Brain microvascular endothelial cell (primary cell): ENCODE measurements at regions not wholly inside any gene's neighbourhood (a gene's known extent, or its start where the extent isn't known, plus 50 kb on each side); places are given as distances from the start of the nearest gene placed in this dataset.

Experiments used
- DNase-seq: peaks from one replicate; pipeline ENCODE4 v3.0.0-alpha.2; 2020
- H3K27ac ChIP-seq: fragments of 250-450 bp; sonication (Bioruptor Pico); 2 replicates; pipeline ENCODE4 v1.5.1; 2020; ENCODE audit warnings: mild to moderate bottlenecking, moderate library complexity
- H3K27me3 ChIP-seq: fragments of 250-450 bp; sonication (Bioruptor Pico); replicated peaks from 2 replicates; pipeline ENCODE4 v1.5.1; 2020; ENCODE audit warnings: mild to moderate bottlenecking
- H3K36me3 ChIP-seq: fragments of 250-450 bp; sonication (Bioruptor Pico); replicated peaks from 2 replicates; pipeline ENCODE4 v1.5.1; 2020; ENCODE audit warnings: mild to moderate bottlenecking
- H3K4me3 ChIP-seq: 2 replicates; pipeline ENCODE4 v1.5.1; 2011; ENCODE audit warnings: low read depth, mild to moderate bottlenecking, control low read depth, low read length, moderate library complexity
- in situ Hi-C: cut with HindIII; loops from 2 replicates; pipeline ENCODE4 v1.10.0; 2017; ENCODE audit warnings: low sequenced_read_pairs, low pct_ligation_motif_present
- TF ChIP-seq, protein P1 (sequence below): IDR thresholded peaks from 2 replicates; pipeline ENCODE4 v1.5.1; 2011; ENCODE audit warnings: low read depth, mild to moderate bottlenecking, moderate library complexity, low read length, control low read depth, inconsistent platforms; ENCODE audit errors: missing control alignments

DNA sequence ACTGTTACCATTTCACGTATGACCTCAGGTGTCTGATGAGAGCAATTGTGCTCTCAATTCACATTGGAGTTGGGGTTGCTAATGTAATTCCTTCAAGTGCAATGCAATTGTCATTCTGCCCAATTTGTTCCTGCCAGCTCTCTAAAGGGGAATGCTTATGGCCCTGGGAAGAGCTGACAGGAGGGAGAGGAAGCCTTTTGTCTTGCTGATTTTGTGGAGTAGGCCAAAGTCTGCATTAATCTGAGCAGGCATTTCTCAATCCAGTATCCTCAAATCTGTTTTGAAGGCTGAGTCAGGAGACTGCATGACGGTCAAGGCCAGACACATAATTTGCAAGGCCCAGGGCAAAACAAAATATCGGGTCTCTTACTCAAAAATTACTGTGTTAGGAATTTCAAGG lies 326.4 kb upstream of the SPHKAP start:
- Histone ChIP-seq H3K27ac (no peak overlapping the region), H3K36me3 (no peaks in the 10 kb centered on the region), H3K27me3 (no peaks in the 10 kb centered on the region), H3K4me3 (no peak overlapping the region)
- in situ Hi-C loops = no loop called here
- TF ChIP-seq, protein P1, sequence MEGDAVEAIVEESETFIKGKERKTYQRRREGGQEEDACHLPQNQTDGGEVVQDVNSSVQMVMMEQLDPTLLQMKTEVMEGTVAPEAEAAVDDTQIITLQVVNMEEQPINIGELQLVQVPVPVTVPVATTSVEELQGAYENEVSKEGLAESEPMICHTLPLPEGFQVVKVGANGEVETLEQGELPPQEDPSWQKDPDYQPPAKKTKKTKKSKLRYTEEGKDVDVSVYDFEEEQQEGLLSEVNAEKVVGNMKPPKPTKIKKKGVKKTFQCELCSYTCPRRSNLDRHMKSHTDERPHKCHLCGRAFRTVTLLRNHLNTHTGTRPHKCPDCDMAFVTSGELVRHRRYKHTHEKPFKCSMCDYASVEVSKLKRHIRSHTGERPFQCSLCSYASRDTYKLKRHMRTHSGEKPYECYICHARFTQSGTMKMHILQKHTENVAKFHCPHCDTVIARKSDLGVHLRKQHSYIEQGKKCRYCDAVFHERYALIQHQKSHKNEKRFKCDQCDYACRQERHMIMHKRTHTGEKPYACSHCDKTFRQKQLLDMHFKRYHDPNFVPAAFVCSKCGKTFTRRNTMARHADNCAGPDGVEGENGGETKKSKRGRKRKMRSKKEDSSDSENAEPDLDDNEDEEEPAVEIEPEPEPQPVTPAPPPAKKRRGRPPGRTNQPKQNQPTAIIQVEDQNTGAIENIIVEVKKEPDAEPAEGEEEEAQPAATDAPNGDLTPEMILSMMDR = no peak
- DNase-seq = no peak

DNA sequence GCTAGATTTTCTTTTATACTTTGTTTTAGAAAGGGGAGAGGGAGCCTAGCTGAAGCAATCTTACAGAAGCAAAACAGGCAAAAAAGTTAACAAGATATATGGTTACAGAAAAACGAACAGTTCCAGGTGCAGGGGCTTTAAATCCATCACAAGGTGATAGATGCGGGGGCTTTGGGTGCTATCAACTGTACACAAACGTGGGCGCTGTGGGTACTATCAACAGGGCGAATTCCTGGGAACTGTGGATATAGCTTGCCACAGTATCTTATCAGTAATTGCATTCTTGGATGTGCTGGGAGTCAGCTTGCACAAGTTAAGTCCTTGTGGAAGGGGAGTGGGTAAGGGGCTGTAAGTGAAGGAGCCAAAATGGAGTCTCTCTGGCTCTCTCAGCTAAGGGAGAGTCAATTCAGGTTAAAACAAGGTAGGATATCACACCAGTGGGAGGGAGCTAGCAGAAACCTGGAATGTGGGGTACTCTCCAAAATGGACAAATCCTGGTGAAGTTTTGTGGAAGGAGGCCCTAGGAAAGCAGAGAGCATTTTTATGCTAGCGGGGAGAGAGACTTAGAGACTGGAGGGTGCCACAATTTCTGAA lies 325.8 kb upstream of the SPHKAP start:
- in situ Hi-C loops = no loop called here
- Histone ChIP-seq H3K36me3 (no peaks in the 10 kb centered on the region), H3K27ac (no peak overlapping the region), H3K4me3 (no peak overlapping the region), H3K27me3 (no peaks in the 10 kb centered on the region)
- TF ChIP-seq, protein P1 = no peak
- DNase-seq = no peak

- in situ Hi-C loops = no loop called here
- no peak overlapping the region for H3K27ac ChIP-seq
- no peak overlapping the region for H3K4me3 ChIP-seq
- H3K27me3 ChIP-seq = no peaks in the 10 kb centered on the region
- no peaks in the 10 kb centered on the region for H3K36me3 ChIP-seq
- no peak for DNase-seq
- TF ChIP-seq, protein P1 = no peak
Measured at GRCh38 chr2:228503731-228504130, 322.2 kb upstream of the SPHKAP start.

DNA sequence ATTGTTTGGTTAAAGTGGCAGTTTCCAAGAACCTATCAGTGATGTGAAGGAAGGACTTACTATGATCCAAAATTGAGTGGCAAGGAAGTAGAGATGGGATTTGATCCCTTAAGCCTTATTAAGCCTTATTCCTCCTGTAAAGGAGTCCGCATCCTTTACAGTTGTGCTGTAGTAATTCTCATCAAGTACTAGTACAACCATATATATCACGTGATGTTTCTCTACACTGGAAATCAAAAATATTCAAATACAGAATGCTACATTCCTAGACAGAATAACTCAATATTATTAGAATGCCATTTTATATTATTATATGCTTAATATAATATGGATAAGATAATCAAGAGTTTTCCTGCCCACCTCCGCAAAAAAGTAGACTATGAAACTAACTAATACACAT lies 312.4 kb upstream of the SPHKAP start:
- TF ChIP-seq, protein P1 = no peak
- DNase-seq = no peak
- H3K27me3 ChIP-seq = no peaks in the 10 kb centered on the region
- H3K4me3 ChIP-seq = no peak overlapping the region
- H3K36me3 ChIP-seq = no peaks in the 10 kb centered on the region
- in situ Hi-C loops = no loop called here
- no peak overlapping the region for H3K27ac ChIP-seq

GRCh38 chr2:228479014-228479413 lies 297.5 kb upstream of the SPHKAP start:
- Histone ChIP-seq H3K27me3 (no peaks in the 10 kb centered on the region), H3K4me3 (no peak overlapping the region), H3K36me3 (no peaks in the 10 kb centered on the region), H3K27ac (no peak overlapping the region)
- no peak for DNase-seq
- in situ Hi-C loops = no loop called here
- TF ChIP-seq, protein P1 = no peak

DNA sequence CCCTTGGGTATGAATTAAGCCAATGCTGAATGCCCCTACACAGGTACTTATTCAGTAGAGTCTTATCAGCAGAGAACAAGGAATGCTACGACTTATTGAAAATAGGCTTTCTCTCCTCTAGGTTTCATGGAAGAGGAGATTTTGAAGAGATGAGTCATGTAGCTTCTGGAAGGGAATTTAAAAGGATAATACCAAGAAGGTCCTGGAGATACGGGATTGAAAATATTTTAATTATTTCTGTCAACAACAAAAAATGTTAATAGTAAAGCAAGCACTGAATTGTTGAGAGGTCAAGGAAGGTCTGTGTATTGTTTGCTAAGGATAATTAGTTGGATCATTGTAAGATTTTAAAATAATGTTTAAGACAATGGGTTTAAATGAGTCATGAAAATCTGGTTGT lies 293.0 kb upstream of the SPHKAP start:
- no peak for DNase-seq
- in situ Hi-C loops = no loop called here

More for the DNA sequence above, 293.0 kb upstream of the SPHKAP start:
- H3K27ac ChIP-seq = no peak overlapping the region
- H3K4me3 ChIP-seq = no peak overlapping the region
- H3K36me3 ChIP-seq = no peaks in the 10 kb centered on the region
- TF ChIP-seq, protein P1 = no peak
- H3K27me3 ChIP-seq = no peaks in the 10 kb centered on the region
